Smooth muscle cell (in vitro differentiated cells): ENCODE measurements at regions not wholly inside any gene's neighbourhood (a gene's known extent, or its start where the extent isn't known, plus 50 kb on each side); places are given as distances from the start of the nearest gene placed in this dataset.
A peak's percentile ranks its signal among the peaks of the same experiment; 100 is the strongest.
"Not testable (repeated sequence)": the region's sequence is repeated elsewhere in the genome, so short reads cannot be mapped to it uniquely, and the experiment has no call there.

ENCODE experiments used
- DNase-seq: peaks from one replicate; lab custom pipeline; 2025; ENCODE audit not compliant: unreplicated experiment; lab: John Stamatoyannopoulos, UW
- H2AFZ ChIP-seq: fragments of 200-600 bp; sonication (generic); 2 replicates; pipeline ENCODE4 v1.6.0; 2016; ENCODE audit warnings: antibody characterized with exemption, low read depth, mild to moderate bottlenecking
- H3F3A ChIP-seq: fragments of 200-600 bp; sonication (generic); 2 replicates; pipeline ENCODE4 v1.6.0; 2017; ENCODE audit warnings: antibody characterized with exemption, low read depth
- H3K27ac ChIP-seq: fragments of 200-600 bp; sonication (generic); 2 replicates; pipeline ENCODE4 v1.5.1; 2016; ENCODE audit warnings: low read depth, mild to moderate bottlenecking
- H3K27me3 ChIP-seq: fragments of 200-600 bp; sonication (generic); 2 replicates; pipeline ENCODE4 v1.6.1; 2016; ENCODE audit warnings: low read depth, mild to moderate bottlenecking
- H3K36me3 ChIP-seq: fragments of 200-600 bp; sonication (generic); 2 replicates; pipeline ENCODE4 v1.5.1; 2016; ENCODE audit warnings: low read depth
- H3K4me1 ChIP-seq: fragments of 200-600 bp; sonication (generic); 2 replicates; pipeline ENCODE4 v1.5.1; 2016; ENCODE audit warnings: low read depth
- H3K4me2 ChIP-seq: fragments of 200-600 bp; sonication (generic); 2 replicates; pipeline ENCODE4 v1.6.0; 2016; ENCODE audit warnings: mild to moderate bottlenecking
- H3K4me3 ChIP-seq: fragments of 200-600 bp; sonication (generic); 2 replicates; pipeline ENCODE4 v1.5.1; 2016; ENCODE audit warnings: mild to moderate bottlenecking
- H3K79me2 ChIP-seq: fragments of 200-600 bp; sonication (generic); 2 replicates; pipeline ENCODE4 v1.6.0; 2016; ENCODE audit warnings: low read depth, mild to moderate bottlenecking
- H3K9ac ChIP-seq: fragments of 200-600 bp; sonication (generic); 2 replicates; pipeline ENCODE4 v1.6.0; 2016; ENCODE audit warnings: low read depth
- H3K9me3 ChIP-seq: fragments of 200-600 bp; sonication (generic); replicated peaks from 2 replicates; pipeline ENCODE4 v1.5.1; 2016; ENCODE audit warnings: low read depth
- H4K20me1 ChIP-seq: fragments of 200-600 bp; sonication (generic); 2 replicates; pipeline ENCODE4 v1.6.0; 2016; ENCODE audit warnings: low read depth
- CTCF ChIP-seq: fragments of 200-600 bp; sonication (generic); IDR thresholded peaks from 2 replicates; pipeline ENCODE4 v1.5.1; 2017; ENCODE audit warnings: borderline replicate concordance, mild to moderate bottlenecking, antibody characterized with exemption; ENCODE audit not compliant: insufficient read depth, poor library complexity, severe bottlenecking
- WGBS: methylation state at CpG from one replicate; pipeline ENCODE4 v1.1.7; 2016; ENCODE audit warnings: low lambda C conversion rate; 5-methylcytosine and 5-hydroxymethylcytosine counted together

GRCh38 chr4:107333518-107333917 is 297.4 kb upstream of the DKK2 start:
- Histone ChIP-seq H3K4me3 (no peak overlapping the region), H2AFZ (no peak overlapping the region), H3K9ac (no peak overlapping the region), H3K79me2 (no peaks in the 10 kb centered on the region), H4K20me1 (no peaks in the 10 kb centered on the region), H3K4me1 (no peaks in the 10 kb centered on the region), H3K4me2 (peak overlapping the region; percentile 62), H3K36me3 (no peaks in the 10 kb centered on the region), H3F3A (peaks cover 11% of the 10 kb centered on the region), H3K9me3 (peaks cover 2% of the 10 kb centered on the region), H3K27me3 (no peaks in the 10 kb centered on the region), H3K27ac (peak overlapping the region; percentile 53)
- no peak for DNase-seq
- no peak for TF ChIP-seq CTCF
- WGBS: 76% methylated on average over 1 of the region's 1 CpG

GRCh38 chr4:107332656-107333055 is 296.5 kb upstream of the DKK2 start:
- DNase-seq, H3K27me3 ChIP-seq, H3K36me3 ChIP-seq, H3K9ac ChIP-seq, H3K79me2 ChIP-seq, H4K20me1 ChIP-seq, H2AFZ ChIP-seq, H3K4me1 ChIP-seq, H3K4me3 ChIP-seq: not testable (repeated sequence)
- Histone ChIP-seq H3F3A (peaks cover 11% of the 10 kb centered on the region), H3K27ac (peak overlapping the region; percentile 53), H3K9me3 (peaks cover 11% of the 10 kb centered on the region), H3K4me2 (peak overlapping the region; percentile 62)
- WGBS: 18% methylated on average over 1 of the region's 1 CpG

- no peak overlapping the region for H3K27ac ChIP-seq
- no peaks in the 10 kb centered on the region for H3K79me2 ChIP-seq
- H3K9ac ChIP-seq: no peak overlapping the region
- no peak overlapping the region for H3K4me3 ChIP-seq
- peaks cover 11% of the 10 kb centered on the region for H3F3A ChIP-seq
- no peak for TF ChIP-seq CTCF
- H3K36me3 ChIP-seq: no peaks in the 10 kb centered on the region
- no peak for DNase-seq
- H3K9me3 ChIP-seq: peaks cover 19% of the 10 kb centered on the region
- H2AFZ ChIP-seq: no peak overlapping the region
- no peaks in the 10 kb centered on the region for H3K4me1 ChIP-seq
- H4K20me1 ChIP-seq: no peaks in the 10 kb centered on the region
- H3K4me2 ChIP-seq: no peak overlapping the region
- H3K27me3 ChIP-seq: no peaks in the 10 kb centered on the region
Measured at GRCh38 chr4:107330916-107331315, 294.8 kb upstream of the DKK2 start.

- Histone ChIP-seq H3K27ac (no peak overlapping the region), H3K9ac (no peak overlapping the region), H3K4me1 (peaks cover 9% of the 10 kb centered on the region), H3K79me2 (no peaks in the 10 kb centered on the region), H3K36me3 (no peaks in the 10 kb centered on the region), H3K9me3 (no peaks in the 10 kb centered on the region), H3K4me2 (peak overlapping the region; percentile 49), H3F3A (peaks cover 25% of the 10 kb centered on the region), H3K27me3 (no peaks in the 10 kb centered on the region), H3K4me3 (no peak overlapping the region), H4K20me1 (no peaks in the 10 kb centered on the region), H2AFZ (peak overlapping the region; percentile 63)
- no peak for TF ChIP-seq CTCF
- WGBS: 44% methylated on average over 1 of the region's 1 CpG
- no peak for DNase-seq
Measured at GRCh38 chr4:107319386-107319785, 283.3 kb upstream of the DKK2 start.
